OCI-LY1 (cell line): ENCODE measurements at regions not wholly inside any gene's neighbourhood (a gene's known extent, or its start where the extent isn't known, plus 50 kb on each side); places are given as distances from the start of the nearest gene placed in this dataset.
"Not testable (repeated sequence)": the region's sequence is repeated elsewhere in the genome, so short reads cannot be mapped to it uniquely, and the experiment has no call there.

Experiments
- H2AFZ ChIP-seq: fragments of 200-600 bp; sonication (generic), shearing (Covaris generic); 2 replicates; pipeline ENCODE4 v1.6.0; 2014; ENCODE audit warnings: antibody characterized with exemption, mild to moderate bottlenecking, low read length
- H3F3A ChIP-seq: fragments of 200-600 bp; sonication (generic), shearing (Covaris generic); 2 replicates; pipeline ENCODE4 v1.6.0; 2014; ENCODE audit warnings: mild to moderate bottlenecking, antibody characterized with exemption, low read length, moderate library complexity; ENCODE audit not compliant: insufficient read depth
- H3K27ac ChIP-seq: fragments of 200-600 bp; sonication (generic); 2 replicates; pipeline ENCODE4 v1.5.1; 2014; ENCODE audit warnings: low read length, mixed run types, mild to moderate bottlenecking, low read depth; ENCODE audit not compliant: poor library complexity, severe bottlenecking
- H3K27me3 ChIP-seq: fragments of 200-600 bp; sonication (generic); 2 replicates; pipeline ENCODE4 v1.6.0; 2014; ENCODE audit warnings: antibody characterized with exemption, mild to moderate bottlenecking, low read length, moderate library complexity; ENCODE audit not compliant: insufficient read depth
- H3K36me3 ChIP-seq: fragments of 200-600 bp; sonication (generic); 2 replicates; pipeline ENCODE4 v1.6.1; 2014; ENCODE audit warnings: mild to moderate bottlenecking, antibody characterized with exemption, low read length, moderate library complexity, mixed read lengths; ENCODE audit not compliant: insufficient read depth
- H3K4me1 ChIP-seq: fragments of 200-600 bp; sonication (generic); 2 replicates; pipeline ENCODE4 v1.5.1; 2014; ENCODE audit warnings: mild to moderate bottlenecking, low read length, moderate library complexity; ENCODE audit not compliant: insufficient read depth, severe bottlenecking
- H3K4me2 ChIP-seq: fragments of 200-600 bp; sonication (generic), shearing (Covaris generic); 2 replicates; pipeline ENCODE4 v1.6.1; 2014; ENCODE audit warnings: low read length
- H3K4me3 ChIP-seq: fragments of 200-600 bp; sonication (generic); 2 replicates; pipeline ENCODE4 v1.5.1; 2014; ENCODE audit warnings: low read length, low read depth, mild to moderate bottlenecking, mixed read lengths; ENCODE audit not compliant: poor library complexity, severe bottlenecking
- H3K79me2 ChIP-seq: fragments of 200-600 bp; shearing (Covaris generic); 2 replicates; pipeline ENCODE4 v1.6.1; 2016; ENCODE audit warnings: mixed run types, low read length, mixed read lengths; ENCODE audit not compliant: insufficient read depth
- H3K9ac ChIP-seq: fragments of 200-600 bp; sonication (generic), shearing (Covaris generic); 2 replicates; pipeline ENCODE4 v1.6.1; 2014; ENCODE audit warnings: mild to moderate bottlenecking, low read length, mixed read lengths
- H3K9me2 ChIP-seq: fragments of 200-600 bp; sonication (generic), shearing (Covaris generic); 2 replicates; pipeline ENCODE4 v1.6.1; 2014; ENCODE audit warnings: low read depth, mild to moderate bottlenecking, low read length, mixed read lengths
- H3K9me3 ChIP-seq: fragments of 200-600 bp; shearing (Covaris generic); 2 replicates; pipeline ENCODE4 v1.6.1; 2014; ENCODE audit warnings: low read length, mixed read lengths
- H4K20me1 ChIP-seq: fragments of 200-600 bp; sonication (generic), shearing (Covaris generic); 2 replicates; pipeline ENCODE4 v1.6.0; 2016; ENCODE audit warnings: mild to moderate bottlenecking, low read length; ENCODE audit not compliant: insufficient read depth
- EZH2 ChIP-seq: fragments of 200-600 bp; sonication (generic), shearing (Covaris generic); IDR thresholded peaks from 2 replicates; pipeline ENCODE4 v1.8.0; 2017; ENCODE audit warnings: borderline replicate concordance, mixed run types, mild to moderate bottlenecking, antibody characterized with exemption, low read length, moderate library complexity, mixed read lengths
- TF ChIP-seq, protein P1 (sequence below): fragments of 200-600 bp; sonication (generic), shearing (Covaris generic); IDR thresholded peaks from 2 replicates; pipeline ENCODE4 v1.5.1; 2017; ENCODE audit warnings: mild to moderate bottlenecking, antibody characterized with exemption, low read length, moderate library complexity, mixed read lengths

GRCh38 chr18:10131460-10132395 is 217.9 kb downstream of the VAPA start:
- no peak overlapping the region for H3K9ac ChIP-seq
- H3K27ac ChIP-seq: no peak overlapping the region
- H3K4me1 ChIP-seq: no peaks in the 10 kb centered on the region
- H3K4me3 ChIP-seq: no peak overlapping the region
- no peaks in the 10 kb centered on the region for H3K9me3 ChIP-seq
- no peaks in the 10 kb centered on the region for H3K79me2 ChIP-seq
- no peak overlapping the region for H2AFZ ChIP-seq
- no peak overlapping the region for H3K4me2 ChIP-seq
- no peaks in the 10 kb centered on the region for H4K20me1 ChIP-seq
- no peaks in the 10 kb centered on the region for H3F3A ChIP-seq
- no peaks in the 10 kb centered on the region for H3K9me2 ChIP-seq
- TF ChIP-seq, protein P1, sequence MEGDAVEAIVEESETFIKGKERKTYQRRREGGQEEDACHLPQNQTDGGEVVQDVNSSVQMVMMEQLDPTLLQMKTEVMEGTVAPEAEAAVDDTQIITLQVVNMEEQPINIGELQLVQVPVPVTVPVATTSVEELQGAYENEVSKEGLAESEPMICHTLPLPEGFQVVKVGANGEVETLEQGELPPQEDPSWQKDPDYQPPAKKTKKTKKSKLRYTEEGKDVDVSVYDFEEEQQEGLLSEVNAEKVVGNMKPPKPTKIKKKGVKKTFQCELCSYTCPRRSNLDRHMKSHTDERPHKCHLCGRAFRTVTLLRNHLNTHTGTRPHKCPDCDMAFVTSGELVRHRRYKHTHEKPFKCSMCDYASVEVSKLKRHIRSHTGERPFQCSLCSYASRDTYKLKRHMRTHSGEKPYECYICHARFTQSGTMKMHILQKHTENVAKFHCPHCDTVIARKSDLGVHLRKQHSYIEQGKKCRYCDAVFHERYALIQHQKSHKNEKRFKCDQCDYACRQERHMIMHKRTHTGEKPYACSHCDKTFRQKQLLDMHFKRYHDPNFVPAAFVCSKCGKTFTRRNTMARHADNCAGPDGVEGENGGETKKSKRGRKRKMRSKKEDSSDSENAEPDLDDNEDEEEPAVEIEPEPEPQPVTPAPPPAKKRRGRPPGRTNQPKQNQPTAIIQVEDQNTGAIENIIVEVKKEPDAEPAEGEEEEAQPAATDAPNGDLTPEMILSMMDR: no peak
- no peak for TF ChIP-seq EZH2
- no peaks in the 10 kb centered on the region for H3K27me3 ChIP-seq
- H3K36me3 ChIP-seq: no peaks in the 10 kb centered on the region

GRCh38 chr18:10133516-10133915 is 219.7 kb downstream of the VAPA start:
- no peak for TF ChIP-seq EZH2
- TF ChIP-seq, protein P1: no peak
- no peaks in the 10 kb centered on the region for H3K4me1 ChIP-seq
- no peak overlapping the region for H3K9ac ChIP-seq

DNA sequence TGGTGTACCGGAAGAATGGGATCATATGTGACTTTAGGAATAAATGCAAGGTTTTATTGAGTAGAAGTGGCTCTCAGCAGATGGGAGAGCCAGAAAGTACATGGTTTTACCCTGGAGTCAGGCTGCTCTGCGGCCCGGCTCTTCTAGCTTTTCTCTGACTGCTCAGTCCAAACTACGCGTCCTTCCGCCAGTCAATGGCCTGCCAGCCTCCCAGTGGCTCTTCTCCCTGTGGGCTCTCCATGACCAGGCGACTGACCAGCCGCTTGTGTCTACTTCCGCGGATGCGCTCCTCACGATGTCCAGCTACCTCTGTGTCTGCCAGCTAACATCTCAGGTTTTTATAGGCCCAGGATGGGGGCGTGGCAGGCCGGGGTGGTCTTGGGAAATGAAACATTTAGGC is 220.4 kb downstream of the VAPA start:
- Histone ChIP-seq H3K27ac (no peak overlapping the region), H3K27me3 (no peaks in the 10 kb centered on the region; the same call in 1 of the 2 replicates), H3K9me2 (no peaks in the 10 kb centered on the region), H2AFZ (no peak overlapping the region), H3F3A (no peaks in the 10 kb centered on the region), H3K4me3 (no peak overlapping the region), H3K4me1 (no peaks in the 10 kb centered on the region), H3K36me3 (no peaks in the 10 kb centered on the region), H3K9ac (no peak overlapping the region), H3K79me2 (no peaks in the 10 kb centered on the region), H3K9me3 (no peaks in the 10 kb centered on the region), H4K20me1 (no peaks in the 10 kb centered on the region), H3K4me2 (no peak overlapping the region)
- no peak for TF ChIP-seq EZH2
- TF ChIP-seq, protein P1: no peak

More at GRCh38 chr18:10133516-10133915, 219.7 kb downstream of the VAPA start:
- no peak overlapping the region for H3K27ac ChIP-seq
- no peaks in the 10 kb centered on the region for H3K36me3 ChIP-seq
- no peaks in the 10 kb centered on the region for H4K20me1 ChIP-seq
- H3K4me2 ChIP-seq: no peak overlapping the region
- H3K9me3 ChIP-seq: no peaks in the 10 kb centered on the region
- H3K4me3 ChIP-seq: no peak overlapping the region
- no peaks in the 10 kb centered on the region for H3F3A ChIP-seq
- H2AFZ ChIP-seq: no peak overlapping the region
- no peaks in the 10 kb centered on the region for H3K79me2 ChIP-seq
- no peaks in the 10 kb centered on the region; the same call in 1 of the 2 replicates for H3K27me3 ChIP-seq
- H3K9me2 ChIP-seq: no peaks in the 10 kb centered on the region

DNA sequence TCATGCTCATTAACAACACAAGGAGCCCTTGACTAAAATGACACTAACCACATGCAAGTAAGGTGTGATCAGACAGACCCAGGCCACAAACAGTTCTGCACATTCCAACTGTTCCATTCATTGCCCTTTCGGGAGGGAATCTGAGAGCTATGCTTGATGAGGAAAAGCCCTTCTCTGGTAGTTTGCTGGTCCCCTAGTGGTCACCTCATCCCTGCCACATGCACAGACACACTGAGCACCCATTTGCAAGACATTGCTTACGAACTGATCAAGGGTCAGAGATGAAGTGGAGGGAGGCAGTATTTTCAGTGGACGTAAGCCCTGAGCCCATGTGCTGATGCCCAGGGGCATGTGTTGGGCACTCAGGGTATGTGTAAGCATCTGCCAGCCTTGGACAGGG is 220.9 kb downstream of the VAPA start:
- H3K4me3 ChIP-seq, H2AFZ ChIP-seq, H3K79me2 ChIP-seq, H3K27ac ChIP-seq, H3K9me2 ChIP-seq, H3K36me3 ChIP-seq, H3K9me3 ChIP-seq, H4K20me1 ChIP-seq, H3K4me1 ChIP-seq, H3K4me2 ChIP-seq, H3F3A ChIP-seq, H3K27me3 ChIP-seq, H3K9ac ChIP-seq: not testable (repeated sequence)
